ENCODE measurements at regions not wholly inside any gene's neighbourhood (a gene's known extent, or its start where the extent isn't known, plus 50 kb on each side); places are given as distances from the start of the nearest gene placed in this dataset.

DNA sequence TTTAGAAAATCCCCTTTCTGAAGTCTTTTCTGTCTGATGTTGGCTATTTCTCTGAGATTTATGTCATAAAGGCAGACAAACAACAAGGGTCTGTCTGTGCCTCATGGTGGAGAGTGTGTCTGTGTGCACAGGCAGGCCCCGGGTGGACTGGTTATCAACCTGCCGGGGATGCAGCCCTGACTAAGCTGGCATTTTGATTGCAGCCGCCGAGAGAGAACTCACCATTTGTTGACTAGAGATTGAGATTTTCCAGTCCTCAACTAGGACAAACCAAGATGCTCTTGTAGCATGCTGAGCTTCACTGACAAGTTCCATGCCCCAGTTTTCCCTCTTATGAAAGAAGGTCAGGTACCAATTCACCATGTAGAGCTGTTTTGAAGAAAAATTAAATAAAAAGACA lies 363.6 kb upstream of the CNR1 start:
- TF ChIP-seq, protein P1, sequence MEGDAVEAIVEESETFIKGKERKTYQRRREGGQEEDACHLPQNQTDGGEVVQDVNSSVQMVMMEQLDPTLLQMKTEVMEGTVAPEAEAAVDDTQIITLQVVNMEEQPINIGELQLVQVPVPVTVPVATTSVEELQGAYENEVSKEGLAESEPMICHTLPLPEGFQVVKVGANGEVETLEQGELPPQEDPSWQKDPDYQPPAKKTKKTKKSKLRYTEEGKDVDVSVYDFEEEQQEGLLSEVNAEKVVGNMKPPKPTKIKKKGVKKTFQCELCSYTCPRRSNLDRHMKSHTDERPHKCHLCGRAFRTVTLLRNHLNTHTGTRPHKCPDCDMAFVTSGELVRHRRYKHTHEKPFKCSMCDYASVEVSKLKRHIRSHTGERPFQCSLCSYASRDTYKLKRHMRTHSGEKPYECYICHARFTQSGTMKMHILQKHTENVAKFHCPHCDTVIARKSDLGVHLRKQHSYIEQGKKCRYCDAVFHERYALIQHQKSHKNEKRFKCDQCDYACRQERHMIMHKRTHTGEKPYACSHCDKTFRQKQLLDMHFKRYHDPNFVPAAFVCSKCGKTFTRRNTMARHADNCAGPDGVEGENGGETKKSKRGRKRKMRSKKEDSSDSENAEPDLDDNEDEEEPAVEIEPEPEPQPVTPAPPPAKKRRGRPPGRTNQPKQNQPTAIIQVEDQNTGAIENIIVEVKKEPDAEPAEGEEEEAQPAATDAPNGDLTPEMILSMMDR (optimal IDR thresholded peaks at IDR 0.05 in 1 of 3, IDR thresholded peaks at IDR 0.05 in 1 of 3, conservative IDR thresholded peaks at IDR 0.05 in 1 of 3; ENCODE audit: extremely low read depth in 1 of 3, insufficient read depth in 2 of 3, low read length in 3 of 3) = no peak
- no peak for TF ChIP-seq EZH2 (IDR thresholded peaks at IDR 0.05; ENCODE audit: low read length)
- Histone ChIP-seq H3K4me3 (ENCODE audit: control insufficient read depth in 2 of 3, extremely low read depth in 1 of 3, insufficient read depth in 2 of 3, low read depth in 1 of 3, low read length in 3 of 3) (no peak overlapping the region), H3K27me3 (ENCODE audit: control insufficient read depth, extremely low read depth, insufficient read depth, low read length) (no peaks in the 10 kb centered on the region), H4K20me1 (ENCODE audit: control insufficient read depth, extremely low read depth, insufficient read depth, low read length) (no peaks in the 10 kb centered on the region), H3K79me2 (ENCODE audit: control insufficient read depth, insufficient read depth, low read length) (no peaks in the 10 kb centered on the region), H2AFZ (ENCODE audit: control insufficient read depth, low read length) (no peak overlapping the region), H3K9me1 (ENCODE audit: control insufficient read depth, extremely low read depth, insufficient read depth, low read length) (no peaks in the 10 kb centered on the region), H3K9me3 (ENCODE audit: control insufficient read depth, low read depth, low read length) (peaks cover 2% of the 10 kb centered on the region), H3K4me1 (ENCODE audit: control insufficient read depth, extremely low read depth, insufficient read depth, low read length) (no peaks in the 10 kb centered on the region), H3K36me3 (ENCODE audit: control insufficient read depth in 2 of 2, extremely low read depth in 1 of 2, insufficient read depth in 2 of 2, low read length in 2 of 2) (no peaks in the 10 kb centered on the region), H3K27ac (ENCODE audit: control insufficient read depth, insufficient read depth, low read length) (no peak overlapping the region), H3K4me2 (ENCODE audit: control insufficient read depth, extremely low read depth, insufficient read depth, low read depth, low read length) (no peak overlapping the region), H3K9ac (ENCODE audit: control insufficient read depth, extremely low read depth, insufficient read depth, low read length) (no peak overlapping the region)
- FAIRE-seq (no peak), DNase-seq (ENCODE audit: low read depth, low spot score) (no peak)
- dilution Hi-C loops (cut with MboI; ENCODE audit: extremely low pct_ligation_motif_present, low sequenced_read_pairs) = no loop called here

DNA sequence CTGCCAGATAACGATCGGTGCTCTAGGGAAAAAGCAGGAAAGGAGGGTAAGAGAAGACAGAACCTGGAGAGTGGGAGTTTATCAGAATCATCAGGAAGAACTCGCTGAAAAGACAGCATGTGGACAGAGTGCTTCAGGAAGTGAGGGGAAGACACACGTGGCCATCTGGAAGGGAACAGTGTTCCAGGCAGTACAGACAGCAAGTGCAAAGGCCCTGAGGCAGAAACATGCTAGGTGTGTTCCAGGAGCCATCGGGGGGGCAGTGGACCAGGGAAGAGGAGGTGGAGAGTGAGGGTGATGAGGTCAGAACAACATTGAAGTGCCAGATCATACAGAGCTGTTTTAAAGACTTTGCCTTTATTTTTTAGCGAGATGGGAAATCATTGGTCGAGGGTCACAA lies 354.3 kb upstream of the CNR1 start:
- Histone ChIP-seq H4K20me1 (ENCODE audit: control insufficient read depth, extremely low read depth, insufficient read depth, low read length) (no peaks in the 10 kb centered on the region), H3K27ac (ENCODE audit: control insufficient read depth, insufficient read depth, low read length) (no peak overlapping the region), H3K4me3 (ENCODE audit: control insufficient read depth in 2 of 3, extremely low read depth in 1 of 3, insufficient read depth in 2 of 3, low read depth in 1 of 3, low read length in 3 of 3) (no peak overlapping the region), H3K9me3 (ENCODE audit: control insufficient read depth, low read depth, low read length) (no peaks in the 10 kb centered on the region), H3K9me1 (ENCODE audit: control insufficient read depth, extremely low read depth, insufficient read depth, low read length) (no peaks in the 10 kb centered on the region), H3K36me3 (ENCODE audit: control insufficient read depth in 2 of 2, extremely low read depth in 1 of 2, insufficient read depth in 2 of 2, low read length in 2 of 2) (no peaks in the 10 kb centered on the region), H3K9ac (ENCODE audit: control insufficient read depth, extremely low read depth, insufficient read depth, low read length) (no peak overlapping the region), H2AFZ (ENCODE audit: control insufficient read depth, low read length) (no peak overlapping the region), H3K4me1 (ENCODE audit: control insufficient read depth, extremely low read depth, insufficient read depth, low read length) (no peaks in the 10 kb centered on the region), H3K4me2 (ENCODE audit: control insufficient read depth, extremely low read depth, insufficient read depth, low read depth, low read length) (no peak overlapping the region), H3K79me2 (ENCODE audit: control insufficient read depth, insufficient read depth, low read length) (no peaks in the 10 kb centered on the region), H3K27me3 (ENCODE audit: control insufficient read depth, extremely low read depth, insufficient read depth, low read length) (no peaks in the 10 kb centered on the region)
- TF ChIP-seq, protein P1 (optimal IDR thresholded peaks at IDR 0.05 in 1 of 3, IDR thresholded peaks at IDR 0.05 in 1 of 3, conservative IDR thresholded peaks at IDR 0.05 in 1 of 3; ENCODE audit: extremely low read depth in 1 of 3, insufficient read depth in 2 of 3, low read length in 3 of 3) = no peak
- no peak for TF ChIP-seq EZH2 (IDR thresholded peaks at IDR 0.05; ENCODE audit: low read length)
- dilution Hi-C loops (cut with MboI; ENCODE audit: extremely low pct_ligation_motif_present, low sequenced_read_pairs) = no loop called here
- DNase-seq (ENCODE audit: low read depth, low spot score) (no peak), FAIRE-seq (no peak)
